PC-3 (cell line): ENCODE measurements at regions not wholly inside any gene's neighbourhood (a gene's known extent, or its start where the extent isn't known, plus 50 kb on each side); places are given as distances from the start of the nearest gene placed in this dataset.

Source experiments
- ATAC-seq: fragments of 200-7000 bp; cut with Tn5 transposase; 2 replicates; pipeline ENCODE4 v1.9.1; 2020; ENCODE audit warnings: mild to moderate bottlenecking, moderate library complexity
- BruUV-seq: library from RNA; stranded (reverse); fragments of 400-500 nt; replicated peaks from 2 replicates; lab custom pipeline; 2021; lab: Mats Ljungman, UMichigan
- CTCF ChIA-PET: fragments of 300-600 bp; sonication (Branson Sonifier 250); formaldehyde crosslinking; loops from one replicate; lab custom pipeline; 2022; ENCODE audit warnings: antibody characterized with exemption; lab: Charles Lee
- POLR2A ChIA-PET: fragments of 300-600 bp; sonication (Branson Sonifier 250); formaldehyde crosslinking; loops from one replicate; lab custom pipeline; 2022; ENCODE audit warnings: antibody characterized with exemption; ENCODE audit not compliant: unreplicated experiment; lab: Charles Lee
- DNase-seq: peaks from one replicate; pipeline ENCODE4 v3.0.0-alpha.2; 2015
- H2AFZ ChIP-seq: fragments of 300-600 bp; sonication (generic); 2 replicates; pipeline ENCODE4 v1.6.0; 2016; ENCODE audit warnings: antibody characterized with exemption, low read length
- H3F3A ChIP-seq: fragments of 300-600 bp; sonication (generic); one replicate; pipeline ENCODE4 v1.6.0; 2017; ENCODE audit warnings: antibody characterized with exemption, low read length, control low read depth, mild to moderate bottlenecking; ENCODE audit not compliant: unreplicated experiment
- H3K27ac ChIP-seq: fragments of 300-600 bp; sonication (generic); 2 replicates; pipeline ENCODE4 v1.5.1; 2016; ENCODE audit warnings: mild to moderate bottlenecking, low read length
- H3K27me3 ChIP-seq: fragments of 300-600 bp; sonication (generic); 2 replicates; pipeline ENCODE4 v1.6.1; 2016; ENCODE audit warnings: low read length, mixed read lengths
- H3K36me3 ChIP-seq: fragments of 300-600 bp; sonication (generic); 2 replicates; pipeline ENCODE4 v1.6.1; 2016; ENCODE audit warnings: low read depth, mixed run types, low read length, mixed read lengths
- H3K4me1 ChIP-seq: fragments of 300-600 bp; sonication (generic); 2 replicates; pipeline ENCODE4 v1.5.1; 2016; ENCODE audit warnings: low read length; ENCODE audit not compliant: insufficient read depth
- H3K4me2 ChIP-seq: fragments of 300-600 bp; sonication (generic); 2 replicates; pipeline ENCODE4 v1.6.0; 2016; ENCODE audit warnings: low read length
- H3K4me3 ChIP-seq: fragments of 300-600 bp; sonication (generic); 2 replicates; pipeline ENCODE4 v1.5.1; 2016; ENCODE audit warnings: mild to moderate bottlenecking, low read length, mixed read lengths
- H3K79me2 ChIP-seq: fragments of 300-600 bp; sonication (generic); 2 replicates; pipeline ENCODE4 v1.6.1; 2017; ENCODE audit warnings: low read length, mixed read lengths
- H3K9ac ChIP-seq: fragments of 300-600 bp; sonication (generic); 2 replicates; pipeline ENCODE4 v1.6.0; 2016; ENCODE audit warnings: mild to moderate bottlenecking, low read length
- H3K9me2 ChIP-seq: fragments of 300-600 bp; sonication (generic); replicated peaks from 2 replicates; pipeline ENCODE4 v1.6.1; 2016; ENCODE audit warnings: mixed run types, low read length, mixed read lengths
- H3K9me3 ChIP-seq: fragments of 300-600 bp; sonication (generic); 2 replicates; pipeline ENCODE4 v1.6.1; 2016; ENCODE audit warnings: low read length, mixed read lengths
- H4K20me1 ChIP-seq: fragments of 300-600 bp; sonication (generic); 2 replicates; pipeline ENCODE4 v1.6.1; 2016; ENCODE audit warnings: low read length, mixed read lengths
- EZH2 ChIP-seq: fragments of 300-600 bp; sonication (generic); IDR thresholded peaks from one replicate; pipeline ENCODE4 v1.6.1; 2017; ENCODE audit warnings: antibody characterized with exemption, mild to moderate bottlenecking, low read length; ENCODE audit not compliant: unreplicated experiment
- EZH2phosphoT487 ChIP-seq: fragments of 300-600 bp; sonication (generic); IDR thresholded peaks from 2 replicates; pipeline ENCODE4 v1.6.1; 2018; ENCODE audit warnings: mild to moderate bottlenecking, antibody characterized with exemption, low read length, borderline replicate concordance
- intact Hi-C: fragments of 100-400 bp; cut with micrococcal nuclease; formaldehyde crosslinking; loops from 2 replicates; pipeline ENCODE4 v1.9.0; 2023
- TF ChIP-seq, protein P1 (sequence below): fragments of 300-600 bp; sonication (generic); conservative IDR thresholded peaks from 2 replicates; pipeline ENCODE4 v1.5.1; 2017; ENCODE audit warnings: antibody characterized with exemption, low read depth, mild to moderate bottlenecking, low read length

DNA sequence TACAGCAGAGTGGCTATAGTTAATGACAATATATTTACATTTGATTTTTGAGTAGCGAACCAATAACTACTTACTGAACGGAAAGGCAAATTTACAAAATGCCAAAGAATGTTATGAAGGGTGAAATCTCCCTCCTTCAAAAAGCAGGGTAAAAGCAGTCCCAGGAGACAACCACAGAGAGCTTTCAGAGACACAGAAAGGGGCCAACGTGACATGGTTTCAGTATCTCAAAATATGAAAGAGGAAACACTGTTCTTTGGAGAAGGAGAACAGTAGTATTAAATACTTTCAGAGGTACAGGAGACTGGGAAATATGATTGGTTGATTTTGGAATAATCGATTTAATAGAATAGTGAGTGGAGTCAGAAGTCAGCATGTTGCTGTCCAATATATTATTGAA lies 52.3 kb upstream of the ROBO1 start:
- no TSS peak for BruUV-seq
- no peak for ATAC-seq
- H3F3A ChIP-seq = no peaks in the 10 kb centered on the region
- no peaks in the 10 kb centered on the region for H3K4me1 ChIP-seq
- intact Hi-C loops = no loop called here
- H3K4me3 ChIP-seq = no peak overlapping the region
- no peaks in the 10 kb centered on the region for H3K9me2 ChIP-seq
- no peak overlapping the region for H3K4me2 ChIP-seq
- H4K20me1 ChIP-seq = no peaks in the 10 kb centered on the region
- H3K27ac ChIP-seq = no peak overlapping the region
- ChIA-PET POLR2A (no interaction called here), CTCF (no interaction called here)
- no peak overlapping the region for H2AFZ ChIP-seq
- H3K79me2 ChIP-seq = no peaks in the 10 kb centered on the region
- H3K9me3 ChIP-seq = peaks cover 5% of the 10 kb centered on the region; the same call in 1 of the 2 replicates
- TF ChIP-seq, protein P1, sequence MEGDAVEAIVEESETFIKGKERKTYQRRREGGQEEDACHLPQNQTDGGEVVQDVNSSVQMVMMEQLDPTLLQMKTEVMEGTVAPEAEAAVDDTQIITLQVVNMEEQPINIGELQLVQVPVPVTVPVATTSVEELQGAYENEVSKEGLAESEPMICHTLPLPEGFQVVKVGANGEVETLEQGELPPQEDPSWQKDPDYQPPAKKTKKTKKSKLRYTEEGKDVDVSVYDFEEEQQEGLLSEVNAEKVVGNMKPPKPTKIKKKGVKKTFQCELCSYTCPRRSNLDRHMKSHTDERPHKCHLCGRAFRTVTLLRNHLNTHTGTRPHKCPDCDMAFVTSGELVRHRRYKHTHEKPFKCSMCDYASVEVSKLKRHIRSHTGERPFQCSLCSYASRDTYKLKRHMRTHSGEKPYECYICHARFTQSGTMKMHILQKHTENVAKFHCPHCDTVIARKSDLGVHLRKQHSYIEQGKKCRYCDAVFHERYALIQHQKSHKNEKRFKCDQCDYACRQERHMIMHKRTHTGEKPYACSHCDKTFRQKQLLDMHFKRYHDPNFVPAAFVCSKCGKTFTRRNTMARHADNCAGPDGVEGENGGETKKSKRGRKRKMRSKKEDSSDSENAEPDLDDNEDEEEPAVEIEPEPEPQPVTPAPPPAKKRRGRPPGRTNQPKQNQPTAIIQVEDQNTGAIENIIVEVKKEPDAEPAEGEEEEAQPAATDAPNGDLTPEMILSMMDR = no peak
- no peak for TF ChIP-seq EZH2
- no peak for TF ChIP-seq EZH2phosphoT487
- no peak for DNase-seq
- H3K36me3 ChIP-seq = peaks cover 4% of the 10 kb centered on the region; the same call in 1 of the 2 replicates
- no peaks in the 10 kb centered on the region for H3K27me3 ChIP-seq
- H3K9ac ChIP-seq = no peak overlapping the region

DNA sequence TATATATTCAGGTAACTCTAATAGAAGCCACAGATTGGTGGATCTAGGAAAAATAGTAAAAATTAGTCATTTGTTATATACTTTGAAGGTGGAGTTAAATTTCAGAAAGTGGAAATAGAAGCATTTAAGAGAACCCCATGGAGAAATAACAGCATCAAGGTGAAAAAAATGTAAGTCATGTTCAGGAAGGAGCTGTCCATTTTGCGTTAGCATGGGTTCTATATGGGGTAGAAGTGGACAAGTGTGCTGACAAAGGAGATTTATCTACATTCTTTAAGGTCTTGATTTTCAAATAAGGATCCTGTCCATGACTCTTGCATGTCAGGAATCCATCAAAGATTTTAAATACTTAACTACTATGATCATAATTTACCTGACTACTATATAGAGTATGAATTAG lies 50.2 kb upstream of the ROBO1 start:
- Histone ChIP-seq H3K9ac (no peak overlapping the region), H3K4me2 (no peak overlapping the region), H4K20me1 (no peaks in the 10 kb centered on the region), H3K79me2 (no peaks in the 10 kb centered on the region), H3K4me3 (no peak overlapping the region), H3K9me3 (peaks cover 5% of the 10 kb centered on the region; the same call in 1 of the 2 replicates), H3K36me3 (peaks cover 4% of the 10 kb centered on the region; the same call in 1 of the 2 replicates), H3K27me3 (no peaks in the 10 kb centered on the region), H3K9me2 (no peaks in the 10 kb centered on the region), H3K27ac (no peak overlapping the region), H3F3A (no peaks in the 10 kb centered on the region), H2AFZ (no peak overlapping the region), H3K4me1 (no peaks in the 10 kb centered on the region)
- intact Hi-C loops = no loop called here
- no peak for DNase-seq
- no peak for TF ChIP-seq EZH2
- TF ChIP-seq, protein P1 = no peak
- no peak for TF ChIP-seq EZH2phosphoT487
- POLR2A ChIA-PET = no interaction called here
- no peak for ATAC-seq
- no TSS peak for BruUV-seq
- CTCF ChIA-PET = no interaction called here
